C1 segment of cervical spinal cord (tissue), 14 donors: ENCODE measurements at regions not wholly inside any gene's neighbourhood (a gene's known extent, or its start where the extent isn't known, plus 50 kb on each side); places are given as distances from the start of the nearest gene placed in this dataset.

ENCODE experiments used
- DNase-seq, 14 donors: peaks; one replicate each; lab custom pipeline; 2025; lab: John Stamatoyannopoulos, UW

DNA sequence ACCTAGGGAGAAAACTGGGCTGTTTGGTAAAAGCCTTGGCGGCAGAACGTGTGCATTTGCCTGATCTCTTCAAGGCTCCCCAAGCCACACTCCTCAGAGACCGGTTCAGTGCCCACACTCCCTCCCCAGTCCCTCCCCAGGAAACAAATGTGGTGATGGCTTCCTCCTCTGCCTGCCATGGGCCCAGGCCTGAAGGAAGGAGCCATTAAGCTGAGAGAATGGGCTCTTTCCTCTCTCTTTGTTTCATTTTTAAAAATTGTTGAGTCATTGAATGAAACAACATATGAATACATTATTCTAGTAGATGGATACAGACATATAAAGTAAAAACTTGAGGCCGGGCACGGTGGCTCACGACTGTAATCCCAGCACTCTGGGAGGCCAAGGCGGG, 50.6 kb upstream of the YWHAQ start:
- DNase-seq = no peak

DNA sequence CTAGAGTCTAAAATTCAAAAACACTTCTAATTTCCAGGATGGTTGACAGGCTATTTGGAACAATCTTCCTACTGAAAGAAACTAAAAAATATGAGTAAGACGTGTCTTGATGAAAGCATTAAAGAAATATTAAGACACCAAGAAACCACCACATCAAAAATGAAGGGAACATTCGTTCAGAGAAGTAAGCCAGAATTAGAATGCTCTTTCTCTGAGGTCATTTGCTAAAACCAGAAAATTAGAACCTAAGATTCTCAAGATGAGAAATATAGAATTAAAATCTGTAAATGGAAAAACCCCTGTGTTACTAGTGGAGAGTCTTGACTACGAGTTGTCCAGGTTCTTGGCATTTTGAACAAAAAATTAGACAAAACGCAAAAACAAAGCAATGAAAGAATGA, 54.8 kb upstream of the YWHAQ start:
- DNase-seq = no peak

DNA sequence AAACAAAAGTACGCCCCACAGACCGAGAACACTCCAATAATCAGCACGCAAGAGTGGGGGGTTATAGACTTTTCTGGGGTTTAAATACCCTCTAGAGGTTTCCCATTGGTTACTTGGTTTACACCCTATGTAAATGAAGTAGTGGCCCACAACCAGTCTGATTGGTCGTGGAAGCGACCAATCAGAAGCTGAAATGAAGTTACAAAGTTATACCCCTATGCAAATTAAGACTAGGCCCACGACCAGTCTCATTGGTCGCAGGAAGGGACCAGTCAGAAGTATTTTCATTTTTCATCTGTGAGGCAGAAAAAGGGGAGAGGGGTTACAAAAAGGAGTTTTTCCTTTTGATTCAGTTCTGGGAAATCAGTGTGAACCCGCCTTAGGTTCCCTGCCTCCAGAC, 55.3 kb upstream of the YWHAQ start:
- DNase-seq = no peak

DNA sequence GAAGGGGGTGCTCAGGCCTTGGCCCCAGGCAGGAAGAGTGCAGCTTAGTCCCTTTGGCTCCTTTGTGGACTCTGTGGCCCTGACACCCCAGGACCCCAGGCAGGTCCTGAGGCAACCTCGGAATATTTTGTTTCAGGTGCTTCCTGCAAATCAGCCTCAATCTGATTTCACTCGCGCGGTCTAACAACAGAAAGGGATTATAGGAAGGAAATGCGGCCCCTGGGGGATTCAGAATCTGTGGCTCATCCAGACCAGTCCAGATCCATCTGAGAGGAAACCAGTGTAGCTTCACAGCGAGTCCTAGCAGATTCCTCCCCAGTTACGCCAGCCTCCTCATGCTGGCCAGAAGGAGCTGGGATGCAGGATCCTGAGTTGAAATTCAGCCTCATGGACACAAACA, 59.5 kb upstream of the YWHAQ start:
- DNase-seq = no peak

- DNase-seq = no peak
Measured at GRCh38 chr2:9690716-9691498, 60.1 kb upstream of the YWHAQ start.

- DNase-seq = peak in 1 of 14 donors; percentile 71
Measured at GRCh38 chr2:9692456-9693195, 61.8 kb upstream of the YWHAQ start.

GRCh38 chr2:9693196-9693491, 62.3 kb upstream of the YWHAQ start:
- DNase-seq = peak in 5 of 14 donors; percentile 5 to 99 (median 13)

DNA sequence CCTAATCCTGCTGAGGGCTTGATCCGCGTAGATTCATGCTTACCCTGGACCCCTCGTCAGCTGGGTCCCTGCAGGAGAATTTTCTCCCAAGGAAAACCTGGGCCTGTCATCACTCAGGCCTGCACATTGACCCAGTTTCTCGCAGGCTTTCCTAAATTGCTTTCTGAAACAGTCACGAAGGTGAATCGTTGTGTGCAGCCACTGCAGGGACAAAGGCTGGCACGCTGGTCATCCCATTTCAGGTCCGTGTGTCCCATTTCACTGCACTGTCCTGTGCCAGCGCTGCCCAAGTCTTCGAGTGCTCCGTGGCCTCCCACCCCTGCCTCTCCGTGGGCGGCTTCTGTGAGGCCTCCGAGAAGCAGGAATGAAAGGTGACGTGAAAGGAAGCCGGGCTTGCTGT, 62.8 kb upstream of the YWHAQ start:
- peak in 1 of 14 donors; percentile 86 for DNase-seq

GRCh38 chr2:9694661-9695234, 64.0 kb upstream of the YWHAQ start:
- no peak for DNase-seq

GRCh38 chr2:9695941-9696340, 65.1 kb upstream of the YWHAQ start:
- DNase-seq = no peak

- DNase-seq = no peak
Measured at GRCh38 chr2:9696731-9697130, 65.9 kb upstream of the YWHAQ start.

- DNase-seq = no peak
Measured at GRCh38 chr2:9697909-9698308, 67.1 kb upstream of the YWHAQ start.

- DNase-seq = no peak
Measured at GRCh38 chr2:9699139-9700108, 68.6 kb upstream of the YWHAQ start.

- DNase-seq = no peak
Measured at GRCh38 chr2:9700109-9700495, 69.3 kb upstream of the YWHAQ start.

DNA sequence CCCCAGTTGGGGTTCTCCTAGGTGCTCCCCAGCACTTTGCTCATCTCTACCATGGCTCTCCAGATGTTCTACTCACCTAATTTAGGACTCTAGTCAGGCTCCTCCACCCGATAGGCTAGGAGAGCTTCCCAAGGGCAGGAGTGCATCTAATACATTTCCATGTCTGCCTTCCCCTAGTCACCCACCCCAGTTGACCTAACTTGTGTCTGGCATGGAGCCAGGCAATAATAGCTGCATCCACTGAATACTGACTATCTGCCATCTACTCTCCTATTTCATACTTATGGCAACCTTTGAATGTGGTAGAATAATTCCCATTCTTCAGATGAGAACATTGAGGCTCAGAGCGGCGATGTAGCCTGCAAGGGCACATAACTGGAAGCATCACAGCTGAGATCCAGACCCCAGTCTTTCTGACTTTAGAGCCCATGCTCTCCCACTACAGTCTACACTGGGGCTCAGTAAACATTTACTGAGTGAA, 71.8 kb upstream of the YWHAQ start:
- no peak for DNase-seq

GRCh38 chr2:9703085-9703678, 72.4 kb upstream of the YWHAQ start:
- DNase-seq = peak in 1 of 14 donors; percentile 38

DNA sequence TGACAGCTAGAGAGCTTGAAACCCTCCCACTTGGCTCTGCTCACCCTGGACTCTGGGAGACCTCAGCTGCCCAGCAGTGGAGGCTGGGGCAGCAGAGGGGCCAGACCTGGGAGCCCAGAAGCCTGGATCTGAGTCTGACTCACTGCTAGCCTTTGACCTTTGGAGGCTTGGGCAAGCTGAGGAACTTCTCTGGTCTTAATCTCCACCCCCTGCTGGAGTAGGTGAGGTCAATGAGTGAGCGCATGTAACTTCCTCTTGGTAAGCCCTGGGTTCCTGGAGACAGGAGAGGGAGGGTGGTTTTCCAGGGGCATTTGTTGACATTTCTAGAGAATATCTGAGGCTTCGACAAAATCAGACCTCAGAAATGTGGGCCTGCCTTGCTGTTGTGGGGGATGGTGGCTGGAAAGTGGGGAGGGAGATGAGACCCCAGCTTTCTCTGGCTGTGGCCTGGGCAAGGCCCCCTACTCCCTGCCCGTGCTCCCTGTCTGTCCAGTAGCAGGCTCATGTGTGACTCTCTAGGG, 73.0 kb upstream of the YWHAQ start:
- no peak for DNase-seq

DNA sequence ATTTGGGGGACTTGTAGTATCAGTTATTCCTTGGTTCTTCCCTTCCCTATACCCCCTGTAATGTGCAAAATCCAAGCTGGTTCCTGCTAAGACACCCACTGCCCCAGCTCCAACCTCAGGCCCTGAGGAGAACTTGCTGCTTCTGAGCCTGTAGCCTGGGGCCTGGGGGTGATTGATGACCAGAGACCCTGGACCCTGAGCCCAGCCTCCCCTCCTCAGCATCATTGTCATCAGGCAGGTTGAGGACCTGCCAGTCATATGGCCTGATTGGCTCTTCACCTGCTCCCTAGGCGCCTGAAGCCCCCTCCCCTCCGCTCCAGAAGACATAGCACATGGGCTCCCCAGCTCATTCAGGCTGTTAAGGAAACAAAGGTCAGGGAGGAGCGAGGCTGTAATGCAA, 73.8 kb upstream of the YWHAQ start:
- DNase-seq = no peak

DNA sequence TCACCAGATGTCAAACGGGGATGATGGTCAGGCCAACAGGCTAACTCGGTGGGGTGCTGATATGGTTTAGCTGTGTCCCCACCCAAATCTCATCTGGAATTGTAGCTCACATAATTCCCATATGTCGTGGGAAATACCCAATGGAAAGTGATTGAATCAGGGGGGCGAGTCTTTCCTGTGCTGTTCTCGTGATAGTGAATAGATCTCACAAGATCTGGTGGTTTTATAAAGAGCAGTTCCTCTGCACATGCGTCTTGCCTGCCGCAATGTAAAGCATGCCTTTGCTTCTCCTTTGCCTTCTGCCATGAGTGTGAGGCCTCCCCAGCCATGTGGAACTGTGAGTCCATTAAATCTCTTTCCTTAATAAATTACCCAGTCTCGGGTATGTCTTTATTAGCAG, 74.4 kb upstream of the YWHAQ start:
- no peak for DNase-seq

DNA sequence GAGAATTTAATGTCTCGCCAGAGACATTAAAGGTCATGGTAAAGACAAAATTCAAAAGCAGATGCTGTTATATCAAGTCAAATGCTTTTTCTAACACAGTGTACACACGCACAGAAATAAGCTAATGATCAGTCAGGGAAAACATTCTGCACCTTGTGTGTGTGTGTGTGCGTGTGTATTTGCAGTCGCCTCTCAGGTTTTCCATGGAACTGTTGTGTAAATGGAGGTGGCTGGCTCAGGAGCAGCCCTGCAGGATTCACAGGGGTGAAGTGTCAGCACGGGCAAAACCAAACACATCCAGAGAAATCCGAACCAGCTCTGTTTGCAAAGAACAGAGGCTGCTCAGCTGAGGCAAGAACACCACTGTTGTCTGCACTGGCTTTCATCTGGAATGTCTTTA, 76.2 kb upstream of the YWHAQ start:
- no peak for DNase-seq

GRCh38 chr2:9707611-9708160, 76.9 kb upstream of the YWHAQ start:
- no peak for DNase-seq
